ENCODE measurements at regions not wholly inside any gene's neighbourhood (a gene's known extent, or its start where the extent isn't known, plus 50 kb on each side); places are given as distances from the start of the nearest gene placed in this dataset.

DNA sequence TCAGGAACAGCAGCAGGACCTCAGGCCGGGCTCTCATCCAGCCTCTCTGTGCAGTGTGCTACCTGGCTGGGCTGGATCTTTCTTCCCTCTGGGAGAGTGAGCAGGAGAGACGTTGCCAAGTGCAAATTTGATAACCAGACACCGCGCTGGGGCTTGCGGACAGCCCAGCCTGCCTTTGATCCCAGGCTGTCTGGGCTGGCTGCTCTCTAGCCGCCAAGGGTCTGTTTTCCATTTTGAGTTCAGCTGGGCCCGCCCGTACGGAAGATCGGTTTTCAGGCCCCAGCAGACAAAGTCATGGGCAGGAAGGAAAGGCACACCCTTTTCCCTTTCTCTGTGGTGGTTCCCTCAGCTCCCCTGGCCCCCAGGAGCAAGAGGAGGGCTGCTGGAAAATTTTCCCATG, 90.2 kb downstream of the CPZ start:
- H3K27me3 Mint-ChIP-seq (ENCODE audit: low read depth) = peaks cover 97% of the 10 kb centered on the region

DNA sequence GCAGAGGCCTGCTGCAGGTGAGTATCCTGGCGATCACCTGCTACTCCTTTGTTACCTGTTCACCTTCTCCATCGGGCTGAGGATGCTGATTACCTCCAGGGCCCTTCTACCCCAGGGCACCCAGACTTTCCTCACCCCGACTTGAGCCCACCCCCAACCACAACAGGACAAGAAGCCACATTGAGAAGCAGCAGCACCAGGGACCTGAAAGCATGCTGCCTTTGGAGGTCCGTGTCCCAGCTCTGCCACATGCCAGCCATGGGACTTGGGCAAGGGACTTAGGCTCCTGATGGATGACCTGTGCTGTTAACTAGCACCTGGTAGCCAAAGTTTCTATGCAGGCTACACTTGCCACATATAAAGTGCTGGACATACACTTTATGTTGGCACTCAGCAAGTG, 89.7 kb downstream of the CPZ start:
- no peaks in the 10 kb centered on the region for H3K4me1 Mint-ChIP-seq

More for the DNA sequence above, 90.2 kb downstream of the CPZ start:
- Mint-ChIP-seq H3K27ac (ENCODE audit: unreplicated experiment) (no peak overlapping the region), H3K36me3 (ENCODE audit: low read depth) (no peaks in the 10 kb centered on the region), H3K9me3 (no peaks in the 10 kb centered on the region), H3K4me1 (no peaks in the 10 kb centered on the region), H3K4me3 (no peak overlapping the region)
- TF ChIP-seq, protein P1, sequence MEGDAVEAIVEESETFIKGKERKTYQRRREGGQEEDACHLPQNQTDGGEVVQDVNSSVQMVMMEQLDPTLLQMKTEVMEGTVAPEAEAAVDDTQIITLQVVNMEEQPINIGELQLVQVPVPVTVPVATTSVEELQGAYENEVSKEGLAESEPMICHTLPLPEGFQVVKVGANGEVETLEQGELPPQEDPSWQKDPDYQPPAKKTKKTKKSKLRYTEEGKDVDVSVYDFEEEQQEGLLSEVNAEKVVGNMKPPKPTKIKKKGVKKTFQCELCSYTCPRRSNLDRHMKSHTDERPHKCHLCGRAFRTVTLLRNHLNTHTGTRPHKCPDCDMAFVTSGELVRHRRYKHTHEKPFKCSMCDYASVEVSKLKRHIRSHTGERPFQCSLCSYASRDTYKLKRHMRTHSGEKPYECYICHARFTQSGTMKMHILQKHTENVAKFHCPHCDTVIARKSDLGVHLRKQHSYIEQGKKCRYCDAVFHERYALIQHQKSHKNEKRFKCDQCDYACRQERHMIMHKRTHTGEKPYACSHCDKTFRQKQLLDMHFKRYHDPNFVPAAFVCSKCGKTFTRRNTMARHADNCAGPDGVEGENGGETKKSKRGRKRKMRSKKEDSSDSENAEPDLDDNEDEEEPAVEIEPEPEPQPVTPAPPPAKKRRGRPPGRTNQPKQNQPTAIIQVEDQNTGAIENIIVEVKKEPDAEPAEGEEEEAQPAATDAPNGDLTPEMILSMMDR (conservative IDR thresholded peaks at IDR 0.05) = no peak
- DNase-seq (ENCODE audit: low read depth, low spot score) = no peak

DNA sequence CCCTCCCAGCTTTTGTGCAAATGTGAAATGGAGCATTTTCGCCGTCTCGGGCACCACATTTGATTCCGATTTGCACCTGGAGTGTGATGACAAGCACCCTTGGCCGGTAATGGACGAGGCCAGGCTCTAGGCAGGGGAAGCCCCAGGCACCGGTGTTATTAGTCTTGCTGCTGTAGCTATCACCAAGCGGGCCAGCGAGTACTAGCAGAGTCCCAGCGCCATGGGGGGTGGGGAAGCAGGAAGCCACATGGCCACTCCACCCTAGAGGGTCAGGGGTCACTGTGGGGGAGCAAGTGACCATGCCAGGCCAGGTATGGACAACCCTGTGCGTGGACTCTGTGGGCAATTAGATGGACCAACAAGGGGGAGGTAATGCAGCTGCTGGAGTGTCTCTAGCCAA, 88.8 kb downstream of the CPZ start:
- H3K9me3 Mint-ChIP-seq = no peaks in the 10 kb centered on the region

More for the DNA sequence above, 89.7 kb downstream of the CPZ start:
- TF ChIP-seq, protein P1 (conservative IDR thresholded peaks at IDR 0.05) = no peak
- H3K9me3 Mint-ChIP-seq = no peaks in the 10 kb centered on the region
- DNase-seq (ENCODE audit: low read depth, low spot score) = no peak
- H3K27ac Mint-ChIP-seq (ENCODE audit: unreplicated experiment) = no peak overlapping the region
- H3K4me3 Mint-ChIP-seq = no peak overlapping the region
- H3K27me3 Mint-ChIP-seq (ENCODE audit: low read depth) = peaks cover 96% of the 10 kb centered on the region
- H3K36me3 Mint-ChIP-seq (ENCODE audit: low read depth) = no peaks in the 10 kb centered on the region

DNA sequence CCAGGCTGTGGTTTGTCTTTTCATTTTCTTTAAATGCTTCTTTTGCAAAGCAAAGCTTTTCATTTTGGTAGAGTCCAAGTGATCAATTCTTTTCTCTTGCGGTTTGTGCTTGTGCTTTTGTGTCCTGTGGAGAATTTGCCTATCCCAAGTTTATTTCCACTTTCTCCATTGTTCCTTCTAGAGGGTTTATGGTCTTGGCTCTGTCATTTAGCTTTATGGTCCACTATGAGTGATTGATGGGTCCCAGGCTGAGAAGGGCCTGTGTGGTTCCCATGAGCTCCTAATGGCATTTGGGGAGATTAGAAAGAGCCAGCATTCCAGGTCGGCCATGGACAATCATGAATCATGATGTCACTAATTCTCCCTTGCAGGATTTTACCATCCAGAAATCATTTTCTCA, 86.5 kb downstream of the CPZ start:
- Mint-ChIP-seq H3K27ac (ENCODE audit: unreplicated experiment) (no peak overlapping the region), H3K4me1 (no peaks in the 10 kb centered on the region), H3K4me3 (no peak overlapping the region), H3K9me3 (no peaks in the 10 kb centered on the region), H3K27me3 (ENCODE audit: low read depth) (peaks cover 88% of the 10 kb centered on the region), H3K36me3 (ENCODE audit: low read depth) (no peaks in the 10 kb centered on the region)
- DNase-seq (ENCODE audit: low read depth, low spot score) = no peak
- TF ChIP-seq, protein P1 (conservative IDR thresholded peaks at IDR 0.05) = no peak

More for the DNA sequence above, 88.8 kb downstream of the CPZ start:
- TF ChIP-seq, protein P1 (conservative IDR thresholded peaks at IDR 0.05) = no peak
- Mint-ChIP-seq H3K27me3 (ENCODE audit: low read depth) (peaks cover 96% of the 10 kb centered on the region), H3K4me1 (no peaks in the 10 kb centered on the region), H3K36me3 (ENCODE audit: low read depth) (no peaks in the 10 kb centered on the region), H3K4me3 (no peak overlapping the region), H3K27ac (ENCODE audit: unreplicated experiment) (no peak overlapping the region)
- DNase-seq (ENCODE audit: low read depth, low spot score) = no peak

DNA sequence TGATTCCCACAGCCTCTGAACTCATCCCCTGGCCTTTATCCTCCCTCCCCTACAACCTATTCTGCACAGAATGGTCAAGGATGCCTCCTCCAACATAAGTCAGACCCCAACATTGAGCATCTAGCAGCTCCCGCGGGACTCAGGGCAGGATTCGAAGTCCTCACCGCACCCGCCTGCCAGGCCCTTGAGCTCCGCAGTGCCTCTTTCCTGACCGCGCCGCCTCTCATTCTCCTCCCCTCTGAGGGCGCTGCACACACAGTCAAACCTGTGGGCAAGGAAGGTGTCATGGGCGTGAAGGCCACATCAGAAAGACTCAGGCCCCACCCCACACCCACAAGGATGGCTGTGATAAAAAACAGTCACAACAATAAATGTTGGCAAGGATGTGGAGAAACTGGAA, 84.1 kb downstream of the CPZ start:
- Mint-ChIP-seq H3K4me3 (no peak overlapping the region), H3K36me3 (ENCODE audit: low read depth) (no peaks in the 10 kb centered on the region), H3K9me3 (no peaks in the 10 kb centered on the region), H3K27ac (ENCODE audit: unreplicated experiment) (no peak overlapping the region), H3K27me3 (ENCODE audit: low read depth) (peaks cover 81% of the 10 kb centered on the region), H3K4me1 (no peaks in the 10 kb centered on the region)
- TF ChIP-seq, protein P1 (conservative IDR thresholded peaks at IDR 0.05) = no peak
- DNase-seq (ENCODE audit: low read depth, low spot score) = no peak

DNA sequence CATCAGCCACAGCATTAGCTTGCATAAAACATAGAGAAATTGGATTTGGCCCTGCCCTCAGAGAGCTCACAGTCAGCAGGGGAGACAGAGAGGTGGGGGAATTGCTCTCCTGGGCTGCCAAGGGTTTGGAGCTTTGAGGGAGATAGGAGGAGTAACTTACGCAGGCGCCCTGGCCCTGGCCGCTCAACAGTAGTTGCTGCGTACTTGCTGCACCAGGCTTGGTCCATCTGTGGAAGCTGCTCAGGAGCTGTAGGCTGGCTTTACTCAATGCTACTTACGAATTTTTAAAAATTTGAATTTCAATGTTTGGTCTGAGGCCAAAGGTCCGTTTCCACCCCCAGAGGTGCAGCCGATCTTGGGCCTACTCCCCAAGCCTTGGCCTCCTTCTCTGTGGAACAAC, 83.3 kb downstream of the CPZ start:
- DNase-seq (ENCODE audit: low read depth, low spot score) = no peak
- TF ChIP-seq, protein P1 (conservative IDR thresholded peaks at IDR 0.05) = no peak
- no peak overlapping the region for H3K4me3 Mint-ChIP-seq
- no peak overlapping the region for H3K27ac Mint-ChIP-seq (ENCODE audit: unreplicated experiment)
- no peaks in the 10 kb centered on the region for H3K9me3 Mint-ChIP-seq
- H3K36me3 Mint-ChIP-seq (ENCODE audit: low read depth) = no peaks in the 10 kb centered on the region
- no peaks in the 10 kb centered on the region for H3K4me1 Mint-ChIP-seq
- peaks cover 82% of the 10 kb centered on the region for H3K27me3 Mint-ChIP-seq (ENCODE audit: low read depth)

All from neural crest cell (in vitro differentiated cells).